Endothelial cell (in vitro differentiated cells): ENCODE measurements at regions not wholly inside any gene's neighbourhood (a gene's known extent, or its start where the extent isn't known, plus 50 kb on each side); places are given as distances from the start of the nearest gene placed in this dataset.
"Not testable (repeated sequence)": the region's sequence is repeated elsewhere in the genome, so short reads cannot be mapped to it uniquely, and the experiment has no call there.

Experiments used
- DNase-seq: peaks from one replicate; pipeline ENCODE4 v3.0.0; 2021; ENCODE audit warnings: low spot score
- H3K27ac Mint-ChIP-seq: one replicate; pipeline ENCODE4 v1.8.0; 2021; ENCODE audit warnings: mixed read lengths, inconsistent platforms; ENCODE audit not compliant: unreplicated experiment
- H3K27me3 Mint-ChIP-seq: one replicate; pipeline ENCODE4 v1.8.0; 2021; ENCODE audit warnings: mild to moderate bottlenecking, moderate library complexity, mixed read lengths, inconsistent platforms; ENCODE audit not compliant: unreplicated experiment
- H3K36me3 Mint-ChIP-seq: one replicate; pipeline ENCODE4 v1.8.0; 2021; ENCODE audit warnings: mild to moderate bottlenecking, low read depth, mixed read lengths, inconsistent platforms; ENCODE audit not compliant: unreplicated experiment
- H3K4me1 Mint-ChIP-seq: one replicate; pipeline ENCODE4 v1.8.0; 2021; ENCODE audit warnings: mild to moderate bottlenecking, mixed read lengths, inconsistent platforms; ENCODE audit not compliant: unreplicated experiment
- H3K4me3 Mint-ChIP-seq: one replicate; pipeline ENCODE4 v1.8.0; 2021; ENCODE audit warnings: mild to moderate bottlenecking, mixed read lengths, inconsistent platforms; ENCODE audit not compliant: unreplicated experiment
- H3K9me3 Mint-ChIP-seq: one replicate; pipeline ENCODE4 v1.8.0; 2021; ENCODE audit warnings: mixed read lengths, inconsistent platforms; ENCODE audit not compliant: unreplicated experiment
- CTCF ChIP-seq: fragments of 200-600 bp; sonication (generic); IDR thresholded peaks from one replicate; pipeline ENCODE4 v1.5.0; 2021; ENCODE audit warnings: antibody characterized with exemption; ENCODE audit not compliant: unreplicated experiment

GRCh38 chr4:85209161-85209560 is 242.7 kb upstream of the WDFY3 start:
- Mint-ChIP-seq H3K4me3 (no peak overlapping the region), H3K27me3 (no peaks in the 10 kb centered on the region), H3K36me3 (no peaks in the 10 kb centered on the region), H3K4me1 (no peaks in the 10 kb centered on the region), H3K27ac (no peak overlapping the region), H3K9me3 (no peaks in the 10 kb centered on the region)
- TF ChIP-seq CTCF = no peak
- DNase-seq = no peak

GRCh38 chr4:85210353-85210752 is 243.9 kb upstream of the WDFY3 start:
- Mint-ChIP-seq H3K27ac (no peak overlapping the region), H3K36me3 (no peaks in the 10 kb centered on the region), H3K27me3 (no peaks in the 10 kb centered on the region), H3K4me3 (no peak overlapping the region), H3K4me1 (no peaks in the 10 kb centered on the region), H3K9me3 (no peaks in the 10 kb centered on the region)
- DNase-seq = no peak
- no peak for TF ChIP-seq CTCF

GRCh38 chr4:85216571-85216970 is 250.1 kb upstream of the WDFY3 start:
- H3K9me3 Mint-ChIP-seq, H3K4me3 Mint-ChIP-seq, H3K4me1 Mint-ChIP-seq, DNase-seq, H3K27ac Mint-ChIP-seq, H3K27me3 Mint-ChIP-seq, H3K36me3 Mint-ChIP-seq: not testable (repeated sequence)

GRCh38 chr4:85218756-85219155 is 252.3 kb upstream of the WDFY3 start:
- Mint-ChIP-seq H3K27ac (no peak overlapping the region), H3K27me3 (peaks cover 3% of the 10 kb centered on the region), H3K4me3 (no peak overlapping the region), H3K36me3 (peaks cover 9% of the 10 kb centered on the region), H3K4me1 (no peaks in the 10 kb centered on the region), H3K9me3 (peaks cover 10% of the 10 kb centered on the region)
- no peak for TF ChIP-seq CTCF
- no peak for DNase-seq

GRCh38 chr4:85221606-85222005 is 253.3 kb upstream of the ARHGAP24 start:
- TF ChIP-seq CTCF = no peak
- no peaks in the 10 kb centered on the region for H3K4me1 Mint-ChIP-seq
- H3K4me3 Mint-ChIP-seq = no peak overlapping the region
- peaks cover 10% of the 10 kb centered on the region for H3K9me3 Mint-ChIP-seq
- H3K27me3 Mint-ChIP-seq = peaks cover 3% of the 10 kb centered on the region
- peaks cover 9% of the 10 kb centered on the region for H3K36me3 Mint-ChIP-seq
- DNase-seq = no peak
- H3K27ac Mint-ChIP-seq = no peak overlapping the region

GRCh38 chr4:85222561-85222960 is 252.4 kb upstream of the ARHGAP24 start:
- Mint-ChIP-seq H3K4me1 (no peaks in the 10 kb centered on the region), H3K9me3 (peaks cover 6% of the 10 kb centered on the region), H3K27me3 (peaks cover 3% of the 10 kb centered on the region), H3K36me3 (peaks cover 5% of the 10 kb centered on the region), H3K27ac (no peak overlapping the region), H3K4me3 (no peak overlapping the region)
- DNase-seq = no peak
- no peak for TF ChIP-seq CTCF
